GM19043 (cell line): ENCODE measurements at regions not wholly inside any gene's neighbourhood (a gene's known extent, or its start where the extent isn't known, plus 50 kb on each side); places are given as distances from the start of the nearest gene placed in this dataset.

ENCODE experiments used
- ATAC-seq: cut with Tn5 transposase; IDR thresholded peaks from one replicate; pipeline ENCODE4 v1.9.1; 2021; ENCODE audit warnings: low read depth; ENCODE audit not compliant: unreplicated experiment

- ATAC-seq = no peak
Measured at GRCh38 chr16:85303354-85303883, 191.1 kb upstream of the CIBAR2 start.

- ATAC-seq = no peak
Measured at GRCh38 chr16:85304337-85304736, 192.1 kb upstream of the CIBAR2 start.

GRCh38 chr16:85306071-85306792 is 194.0 kb upstream of the CIBAR2 start:
- no peak for ATAC-seq

GRCh38 chr16:85306793-85307551 is 194.7 kb upstream of the CIBAR2 start:
- ATAC-seq = no peak

GRCh38 chr16:85307552-85308364 is 195.5 kb upstream of the CIBAR2 start:
- ATAC-seq = no peak

GRCh38 chr16:85308611-85309540 is 196.6 kb upstream of the CIBAR2 start:
- no peak for ATAC-seq

- ATAC-seq = no peak
Measured at GRCh38 chr16:85309656-85310587, 197.7 kb upstream of the CIBAR2 start.

- no peak for ATAC-seq
Measured at GRCh38 chr16:85310868-85311585, 198.8 kb upstream of the CIBAR2 start.

- ATAC-seq = no peak
Measured at GRCh38 chr16:85311741-85312140, 199.5 kb upstream of the CIBAR2 start.

- no peak for ATAC-seq
Measured at GRCh38 chr16:85312174-85312573, 199.9 kb upstream of the CIBAR2 start.

- no peak for ATAC-seq
Measured at GRCh38 chr16:85312642-85313525, 200.6 kb upstream of the CIBAR2 start.

- no peak for ATAC-seq
Measured at GRCh38 chr16:85313526-85314301, 201.4 kb upstream of the CIBAR2 start.

- no peak for ATAC-seq
Measured at GRCh38 chr16:85314512-85314971, 202.3 kb upstream of the CIBAR2 start.

GRCh38 chr16:85315866-85316265 is 203.6 kb upstream of the CIBAR2 start:
- ATAC-seq = no peak

GRCh38 chr16:85316321-85316919 is 204.1 kb upstream of the CIBAR2 start:
- no peak for ATAC-seq

GRCh38 chr16:85316944-85317343 is 204.7 kb upstream of the CIBAR2 start:
- no peak for ATAC-seq
